Spleen (tissue), 7 donors: ENCODE measurements at regions not wholly inside any gene's neighbourhood (a gene's known extent, or its start where the extent isn't known, plus 50 kb on each side); places are given as distances from the start of the nearest gene placed in this dataset.

Experiments used
- CTCF ChIP-seq, 11 experiments: fragments of 200-600 bp in 7 of 11; fragments of 450-650 bp in 4 of 11; sonication (generic) in 4 of 11; IDR thresholded peaks in 8 of 11; conservative IDR thresholded peaks in 3 of 11; 1 replicate in 7 of 11; 2 replicates in 4 of 11; pipeline versions ENCODE4 v1.4.0 to v1.8.0; 2016 to 2021; ENCODE audit warnings: antibody characterized with exemption in 11 of 11, inconsistent platforms in 4 of 11, mild to moderate bottlenecking in 1 of 11
- POLR2A ChIP-seq, 3 donors: fragments of 450-650 bp; IDR thresholded peaks; one replicate each; pipeline ENCODE4 v1.5.1; 2017; ENCODE audit warnings: antibody characterized with exemption in 3 of 3, mild to moderate bottlenecking in 1 of 3
- POLR2AphosphoS5 ChIP-seq, 3 donors: sonication (generic); formaldehyde crosslinking; IDR thresholded peaks; one replicate each; pipeline ENCODE4 v1.5.1; 2017; ENCODE audit warnings: antibody characterized with exemption in 3 of 3
- donor health status: DM: no; HTN: no; CAD: no; lungs with moderate emphysema.
- donor health status: DM: no; HTN: no; CAD: no.
- donor health status: DM: no; HTN: no; CAD: no.

GRCh38 chr17:71460943-71461342 is 659.9 kb upstream of the SOX9 start:
- TF ChIP-seq CTCF (IDR thresholded peaks at IDR 0.05 in 8 of 11, conservative IDR thresholded peaks at IDR 0.05 in 3 of 11) (peak in 5 of 11 experiments; percentile 10 to 28 (median 15)), POLR2A (IDR thresholded peaks at IDR 0.05) (no peak), POLR2AphosphoS5 (IDR thresholded peaks at IDR 0.05) (no peak)
